ENCODE measurements at regions not wholly inside any gene's neighbourhood (a gene's known extent, or its start where the extent isn't known, plus 50 kb on each side); places are given as distances from the start of the nearest gene placed in this dataset.

DNA sequence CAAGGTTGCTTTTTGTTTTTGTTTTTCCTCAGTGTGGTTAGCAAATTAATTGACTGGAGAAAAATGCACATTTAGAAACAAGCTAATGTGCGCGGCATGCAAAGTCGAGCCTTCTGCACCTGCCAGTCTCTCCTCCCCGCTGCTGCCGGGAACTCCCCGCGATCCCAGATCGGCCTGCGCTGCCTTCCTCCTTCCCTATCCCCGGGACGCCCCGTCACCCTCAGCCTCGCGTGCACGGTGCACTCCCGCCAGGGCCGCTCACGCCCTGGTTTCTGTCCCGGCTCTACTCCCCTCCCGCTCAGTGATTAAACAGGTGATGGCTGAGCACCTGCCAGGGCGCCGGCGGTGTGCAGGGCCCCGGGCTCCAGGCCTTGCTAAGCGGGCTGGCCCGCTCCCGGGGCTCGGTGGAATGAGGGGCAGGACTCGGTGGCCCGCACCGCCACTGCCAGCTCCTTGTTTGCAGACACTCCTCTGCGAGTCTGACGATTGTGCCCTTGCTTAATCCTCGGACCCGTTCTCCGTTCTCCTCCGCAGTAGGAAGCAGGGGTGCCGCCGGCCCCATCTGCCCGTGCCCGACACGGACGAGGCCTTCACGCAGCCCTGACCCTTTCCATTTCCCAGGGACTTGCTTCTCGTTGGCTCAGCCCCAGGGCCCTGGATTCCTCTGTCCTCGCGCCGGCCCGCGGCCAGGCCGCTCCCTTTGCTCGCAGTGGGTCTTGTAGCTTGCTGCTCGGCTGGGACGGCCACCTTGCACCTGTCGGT, 143.4 kb downstream of the TRIML1 start:
- TF ChIP-seq, protein P1, sequence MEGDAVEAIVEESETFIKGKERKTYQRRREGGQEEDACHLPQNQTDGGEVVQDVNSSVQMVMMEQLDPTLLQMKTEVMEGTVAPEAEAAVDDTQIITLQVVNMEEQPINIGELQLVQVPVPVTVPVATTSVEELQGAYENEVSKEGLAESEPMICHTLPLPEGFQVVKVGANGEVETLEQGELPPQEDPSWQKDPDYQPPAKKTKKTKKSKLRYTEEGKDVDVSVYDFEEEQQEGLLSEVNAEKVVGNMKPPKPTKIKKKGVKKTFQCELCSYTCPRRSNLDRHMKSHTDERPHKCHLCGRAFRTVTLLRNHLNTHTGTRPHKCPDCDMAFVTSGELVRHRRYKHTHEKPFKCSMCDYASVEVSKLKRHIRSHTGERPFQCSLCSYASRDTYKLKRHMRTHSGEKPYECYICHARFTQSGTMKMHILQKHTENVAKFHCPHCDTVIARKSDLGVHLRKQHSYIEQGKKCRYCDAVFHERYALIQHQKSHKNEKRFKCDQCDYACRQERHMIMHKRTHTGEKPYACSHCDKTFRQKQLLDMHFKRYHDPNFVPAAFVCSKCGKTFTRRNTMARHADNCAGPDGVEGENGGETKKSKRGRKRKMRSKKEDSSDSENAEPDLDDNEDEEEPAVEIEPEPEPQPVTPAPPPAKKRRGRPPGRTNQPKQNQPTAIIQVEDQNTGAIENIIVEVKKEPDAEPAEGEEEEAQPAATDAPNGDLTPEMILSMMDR (IDR thresholded peaks at IDR 0.05; ENCODE audit: unreplicated experiment): no peak
- H3K9me3 Mint-ChIP-seq (ENCODE audit: low read depth, unreplicated experiment): no peaks in the 10 kb centered on the region
- CTCF ChIA-PET: no interaction called here
- intact Hi-C loops (cut with micrococcal nuclease; ENCODE audit: unreplicated experiment): no loop called here
- H3K27ac Mint-ChIP-seq (ENCODE audit: unreplicated experiment): no peak overlapping the region
- H3K36me3 Mint-ChIP-seq (ENCODE audit: insufficient read depth, unreplicated experiment): no peaks in the 10 kb centered on the region
- no peaks in the 10 kb centered on the region for H3K27me3 Mint-ChIP-seq (ENCODE audit: unreplicated experiment)
- DNase-seq: no peak
- BruUV-seq (replicated peaks): no TSS peak
- H3K4me3 Mint-ChIP-seq (ENCODE audit: low read depth, unreplicated experiment): peak overlapping the region; percentile 40
- no peaks in the 10 kb centered on the region for H3K4me1 Mint-ChIP-seq (ENCODE audit: low read depth, unreplicated experiment)

DNA sequence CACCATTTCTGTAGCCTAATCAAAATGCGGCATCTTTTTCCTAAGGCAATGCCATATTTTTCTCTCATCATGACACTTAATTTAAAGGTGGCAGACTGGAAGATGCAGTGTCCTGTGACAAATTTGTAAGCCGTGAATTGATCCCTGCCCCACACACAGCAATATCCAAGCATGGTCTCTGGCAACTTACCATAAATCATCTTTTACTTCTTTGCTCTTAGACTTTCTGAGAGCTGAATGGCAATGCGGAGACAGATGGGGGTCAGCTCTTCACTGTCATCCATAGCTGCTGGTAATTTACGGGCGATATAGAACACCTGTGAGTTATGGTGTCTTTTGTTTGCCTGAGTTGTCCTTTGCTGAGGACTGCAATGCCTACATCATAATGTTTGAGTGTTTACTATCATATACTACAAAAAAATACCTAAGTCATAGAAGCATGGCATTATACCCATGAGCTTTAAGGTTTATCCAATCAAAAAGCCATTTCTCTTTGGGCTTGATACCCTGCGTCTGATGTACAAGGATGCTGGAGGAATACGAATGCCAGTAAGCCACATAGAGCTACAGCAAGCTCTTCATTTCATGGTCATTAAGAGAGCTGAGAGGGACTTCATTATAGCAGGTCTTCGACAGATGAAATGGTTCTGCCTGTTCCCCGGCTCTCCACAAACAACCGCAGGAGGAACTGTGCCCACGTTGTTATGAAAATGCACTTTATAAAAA, 148.1 kb downstream of the TRIML1 start:
- H3K4me1 Mint-ChIP-seq (ENCODE audit: low read depth, unreplicated experiment): no peaks in the 10 kb centered on the region
- no peaks in the 10 kb centered on the region for H3K36me3 Mint-ChIP-seq (ENCODE audit: insufficient read depth, unreplicated experiment)
- H3K4me3 Mint-ChIP-seq (ENCODE audit: low read depth, unreplicated experiment): no peak overlapping the region
- BruUV-seq (replicated peaks): no TSS peak
- H3K9me3 Mint-ChIP-seq (ENCODE audit: low read depth, unreplicated experiment): peaks cover 2% of the 10 kb centered on the region
- no peak overlapping the region for H3K27ac Mint-ChIP-seq (ENCODE audit: unreplicated experiment)
- DNase-seq: no peak
- CTCF ChIA-PET: no interaction called here
- no peaks in the 10 kb centered on the region for H3K27me3 Mint-ChIP-seq (ENCODE audit: unreplicated experiment)
- TF ChIP-seq, protein P1 (IDR thresholded peaks at IDR 0.05; ENCODE audit: unreplicated experiment): no peak
- intact Hi-C loops (cut with micrococcal nuclease; ENCODE audit: unreplicated experiment): no loop called here

DNA sequence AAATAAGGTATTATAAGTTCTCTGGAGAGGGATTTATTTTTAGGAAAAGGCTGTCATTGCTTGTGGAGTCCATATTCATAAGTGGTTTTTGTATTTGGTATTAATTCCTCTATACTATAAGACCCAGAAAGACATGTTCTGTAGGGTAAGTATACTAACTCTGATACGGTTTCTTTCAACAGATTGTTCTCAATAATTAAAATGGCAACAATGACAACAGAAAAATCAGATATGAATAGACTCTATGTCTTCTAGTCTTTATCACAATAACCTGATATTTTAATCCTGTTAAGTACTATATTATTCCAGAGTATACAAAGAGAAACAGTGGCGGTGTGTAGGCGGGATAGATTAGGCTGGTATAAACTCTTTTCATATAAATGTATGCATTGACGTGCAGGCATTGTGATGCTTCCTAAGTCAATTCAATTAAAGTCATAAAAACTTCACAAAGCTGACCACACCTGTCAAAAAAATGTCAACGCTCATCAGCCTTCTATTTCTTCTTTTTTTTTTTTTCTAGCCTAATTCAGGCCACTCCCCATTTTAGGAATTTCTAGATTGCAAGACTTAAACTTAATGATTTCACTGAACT, 150.4 kb downstream of the TRIML1 start:
- H3K36me3 Mint-ChIP-seq (ENCODE audit: insufficient read depth, unreplicated experiment): no peaks in the 10 kb centered on the region
- H3K4me3 Mint-ChIP-seq (ENCODE audit: low read depth, unreplicated experiment): no peak overlapping the region
- no peaks in the 10 kb centered on the region for H3K4me1 Mint-ChIP-seq (ENCODE audit: low read depth, unreplicated experiment)
- CTCF ChIA-PET: no interaction called here
- no TSS peak for BruUV-seq (replicated peaks)
- no peak overlapping the region for H3K27ac Mint-ChIP-seq (ENCODE audit: unreplicated experiment)
- H3K27me3 Mint-ChIP-seq (ENCODE audit: unreplicated experiment): no peaks in the 10 kb centered on the region
- intact Hi-C loops (cut with micrococcal nuclease; ENCODE audit: unreplicated experiment): no loop called here
- DNase-seq: no peak
- peaks cover 2% of the 10 kb centered on the region for H3K9me3 Mint-ChIP-seq (ENCODE audit: low read depth, unreplicated experiment)
- TF ChIP-seq, protein P1 (IDR thresholded peaks at IDR 0.05; ENCODE audit: unreplicated experiment): no peak

DNA sequence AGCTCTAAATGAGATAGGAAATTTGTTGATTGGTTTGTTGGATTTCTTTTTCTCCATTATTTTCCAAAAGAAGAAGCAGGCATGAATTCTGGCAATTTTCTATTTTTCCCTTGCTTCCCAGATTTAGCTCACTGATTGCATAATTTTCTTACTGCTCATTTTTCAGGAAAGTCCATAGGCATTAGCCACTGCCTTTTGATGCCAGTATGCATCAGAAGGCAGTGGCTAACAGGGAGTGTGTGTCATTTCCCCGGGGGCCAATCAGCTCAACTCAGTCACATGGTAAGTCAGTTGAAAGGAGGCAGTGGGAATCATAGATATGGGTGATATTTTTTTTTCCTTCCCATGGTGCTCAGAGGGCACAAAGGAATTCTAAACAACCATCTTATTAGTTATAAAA, 156.7 kb downstream of the TRIML1 start:
- H3K9me3 Mint-ChIP-seq (ENCODE audit: low read depth, unreplicated experiment): peaks cover 3% of the 10 kb centered on the region
- BruUV-seq (replicated peaks): no TSS peak
- CTCF ChIA-PET: no interaction called here
- H3K4me1 Mint-ChIP-seq (ENCODE audit: low read depth, unreplicated experiment): peaks cover 13% of the 10 kb centered on the region
- no peak overlapping the region for H3K4me3 Mint-ChIP-seq (ENCODE audit: low read depth, unreplicated experiment)
- intact Hi-C loops (cut with micrococcal nuclease; ENCODE audit: unreplicated experiment): no loop called here
- no peak overlapping the region for H3K27ac Mint-ChIP-seq (ENCODE audit: unreplicated experiment)
- no peaks in the 10 kb centered on the region for H3K36me3 Mint-ChIP-seq (ENCODE audit: insufficient read depth, unreplicated experiment)
- TF ChIP-seq, protein P1 (IDR thresholded peaks at IDR 0.05; ENCODE audit: unreplicated experiment): no peak
- no peak for DNase-seq
- no peaks in the 10 kb centered on the region for H3K27me3 Mint-ChIP-seq (ENCODE audit: unreplicated experiment)
